ENCODE measurements at regions not wholly inside any gene's neighbourhood (a gene's known extent, or its start where the extent isn't known, plus 50 kb on each side); places are given as distances from the start of the nearest gene placed in this dataset.
A peak's percentile ranks its signal among the peaks of the same experiment; 100 is the strongest.
"Not testable (repeated sequence)": the region's sequence is repeated elsewhere in the genome, so short reads cannot be mapped to it uniquely, and the experiment has no call there.

- DNase-seq; H3K27me3 ChIP-seq (ENCODE audit: control insufficient read depth, insufficient read depth, low read length); H3K36me3 ChIP-seq (replicated peaks; ENCODE audit: control insufficient read depth, insufficient read depth, low read length); H3K4me3 ChIP-seq (ENCODE audit: insufficient read depth, low read depth, low read length): not testable (repeated sequence)
Observed at GRCh38 chr15:22616976-22617375, 158.3 kb downstream of the GOLGA6L22 start.

DNA sequence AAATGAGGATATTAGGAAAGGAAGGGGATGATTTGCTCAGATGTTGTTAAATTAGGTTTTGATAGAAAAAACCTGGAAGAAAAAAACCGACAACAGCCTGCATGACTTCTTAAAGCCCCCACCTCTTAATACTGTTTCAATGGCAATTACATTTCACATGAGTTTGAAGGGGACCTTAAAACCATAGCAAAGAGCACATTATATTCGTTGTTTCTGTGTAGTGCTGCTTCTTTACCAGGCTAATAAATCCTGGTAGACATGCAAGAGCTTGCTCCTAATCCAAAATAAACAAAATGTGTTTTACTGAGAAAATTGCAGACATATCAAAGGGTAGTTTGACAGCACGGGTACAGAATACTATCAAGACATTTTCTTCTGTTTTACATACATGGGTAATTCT lies 154.7 kb upstream of the NIPA1 start:
- not testable (repeated sequence) for DNase-seq; H3K4me3 ChIP-seq (ENCODE audit: insufficient read depth, low read depth, low read length); H3K27me3 ChIP-seq (ENCODE audit: control insufficient read depth, insufficient read depth, low read length); H3K36me3 ChIP-seq (replicated peaks; ENCODE audit: control insufficient read depth, insufficient read depth, low read length)

- H3K36me3 ChIP-seq (replicated peaks; ENCODE audit: control insufficient read depth, insufficient read depth, low read length); H3K4me3 ChIP-seq (ENCODE audit: insufficient read depth, low read depth, low read length); H3K27me3 ChIP-seq (ENCODE audit: control insufficient read depth, insufficient read depth, low read length); DNase-seq: not testable (repeated sequence)
Observed at GRCh38 chr15:22639983-22640382, 146.5 kb upstream of the NIPA1 start.

- H3K4me3 ChIP-seq (ENCODE audit: insufficient read depth, low read depth, low read length); H3K36me3 ChIP-seq (replicated peaks; ENCODE audit: control insufficient read depth, insufficient read depth, low read length); H3K27me3 ChIP-seq (ENCODE audit: control insufficient read depth, insufficient read depth, low read length); DNase-seq: not testable (repeated sequence)
Observed at GRCh38 chr15:22649458-22649857, 137.0 kb upstream of the NIPA1 start.

DNA sequence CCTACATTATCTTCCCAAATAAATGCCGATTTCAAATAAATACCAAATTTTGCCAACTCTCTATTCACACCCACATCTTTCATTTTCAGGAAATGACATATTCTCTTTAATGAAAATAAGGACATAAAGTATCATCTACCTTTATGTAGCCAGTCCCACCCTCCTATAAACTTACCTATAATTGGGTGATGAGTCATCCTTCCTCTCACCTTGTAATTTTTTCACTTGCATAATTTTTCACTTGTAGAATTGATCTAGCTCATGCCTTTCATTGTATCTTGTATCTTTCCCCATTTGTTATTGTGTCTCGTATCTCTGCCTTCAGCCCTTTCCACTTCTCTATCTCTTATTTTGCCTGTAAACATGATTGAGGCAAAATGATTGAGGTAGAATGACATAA lies 135.3 kb upstream of the NIPA1 start:
- H3K4me3 ChIP-seq (ENCODE audit: insufficient read depth, low read depth, low read length); H3K36me3 ChIP-seq (replicated peaks; ENCODE audit: control insufficient read depth, insufficient read depth, low read length); DNase-seq; H3K27me3 ChIP-seq (ENCODE audit: control insufficient read depth, insufficient read depth, low read length): not testable (repeated sequence)

GRCh38 chr15:22664294-22665058 lies 122.0 kb upstream of the NIPA1 start:
- H3K36me3 ChIP-seq (replicated peaks; ENCODE audit: control insufficient read depth, insufficient read depth, low read length); H3K27me3 ChIP-seq (ENCODE audit: control insufficient read depth, insufficient read depth, low read length): not testable (repeated sequence)
- H3K4me3 ChIP-seq (ENCODE audit: insufficient read depth, low read depth, low read length): peak overlapping the region; percentile 31
- peak; percentile 11 for DNase-seq

DNA sequence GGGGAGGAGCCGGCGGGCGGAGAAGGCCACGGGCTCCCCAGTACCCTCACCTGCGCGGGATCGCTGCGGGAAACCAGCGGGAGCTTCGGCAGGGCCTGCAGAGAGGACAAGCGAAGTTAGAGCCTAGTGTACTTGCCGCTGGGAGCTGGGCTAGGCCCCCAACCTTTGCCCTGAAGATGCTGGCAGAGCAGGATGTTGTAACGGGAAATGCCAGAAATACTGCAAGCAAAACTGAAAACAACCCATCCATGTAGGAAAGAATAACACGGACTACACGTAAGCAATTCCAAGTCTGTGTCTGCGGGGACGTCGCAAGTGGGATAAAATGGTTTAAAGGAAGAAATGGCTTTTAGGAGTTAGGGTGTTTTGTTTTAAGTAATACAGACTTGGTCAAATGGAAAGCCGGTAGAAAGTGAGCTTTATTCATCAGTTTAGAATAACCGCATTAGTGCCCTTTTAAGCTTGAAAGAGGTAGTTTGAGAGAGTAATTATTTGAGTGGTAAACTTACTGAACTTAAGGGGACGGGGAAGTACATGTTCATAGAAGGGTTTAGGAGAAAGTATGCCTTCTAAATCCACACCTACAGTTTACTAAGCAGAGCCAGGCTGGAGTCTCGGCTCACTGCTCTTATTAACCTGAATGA lies 121.3 kb upstream of the NIPA1 start:
- DNase-seq; H3K27me3 ChIP-seq (ENCODE audit: control insufficient read depth, insufficient read depth, low read length); H3K36me3 ChIP-seq (replicated peaks; ENCODE audit: control insufficient read depth, insufficient read depth, low read length): not testable (repeated sequence)
- H3K4me3 ChIP-seq (ENCODE audit: insufficient read depth, low read depth, low read length): peak overlapping the region; percentile 31

- not testable (repeated sequence) for H3K36me3 ChIP-seq (replicated peaks; ENCODE audit: control insufficient read depth, insufficient read depth, low read length); H3K27me3 ChIP-seq (ENCODE audit: control insufficient read depth, insufficient read depth, low read length); H3K4me3 ChIP-seq (ENCODE audit: insufficient read depth, low read depth, low read length); DNase-seq
Observed at GRCh38 chr15:22665711-22666110, 120.7 kb upstream of the NIPA1 start.

- not testable (repeated sequence) for DNase-seq; H3K36me3 ChIP-seq (replicated peaks; ENCODE audit: control insufficient read depth, insufficient read depth, low read length); H3K27me3 ChIP-seq (ENCODE audit: control insufficient read depth, insufficient read depth, low read length); H3K4me3 ChIP-seq (ENCODE audit: insufficient read depth, low read depth, low read length)
Observed at GRCh38 chr15:22684786-22685185, 101.7 kb upstream of the NIPA1 start.

DNA sequence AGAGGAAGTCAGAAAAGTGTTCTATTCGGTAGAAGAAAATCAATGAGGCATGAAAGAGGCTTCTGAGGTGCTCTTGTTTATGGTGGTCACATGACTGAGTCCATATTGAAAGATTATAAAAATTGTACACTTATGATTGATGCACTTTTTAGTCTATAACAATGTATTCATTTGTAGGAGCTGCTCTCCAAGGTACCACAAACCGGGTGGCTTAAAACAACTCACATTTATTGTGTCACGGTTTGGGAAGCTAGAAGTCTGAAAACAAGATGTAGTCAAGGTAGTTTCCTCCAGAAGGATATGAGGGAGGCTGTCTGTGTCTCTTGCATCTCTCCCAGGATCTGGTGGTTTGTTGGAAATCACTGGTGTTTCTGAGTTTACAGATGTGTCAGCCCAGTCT lies 86.6 kb upstream of the NIPA1 start:
- H3K27me3 ChIP-seq (ENCODE audit: control insufficient read depth, insufficient read depth, low read length); DNase-seq; H3K36me3 ChIP-seq (replicated peaks; ENCODE audit: control insufficient read depth, insufficient read depth, low read length); H3K4me3 ChIP-seq (ENCODE audit: insufficient read depth, low read depth, low read length): not testable (repeated sequence)

GRCh38 chr15:22710831-22711341 lies 75.6 kb upstream of the NIPA1 start:
- not testable (repeated sequence) for H3K4me3 ChIP-seq (ENCODE audit: insufficient read depth, low read depth, low read length); H3K36me3 ChIP-seq (replicated peaks; ENCODE audit: control insufficient read depth, insufficient read depth, low read length); DNase-seq; H3K27me3 ChIP-seq (ENCODE audit: control insufficient read depth, insufficient read depth, low read length)

GRCh38 chr15:22713933-22714332 lies 72.5 kb upstream of the NIPA1 start:
- H3K4me3 ChIP-seq (ENCODE audit: insufficient read depth, low read depth, low read length): not testable (repeated sequence)

GRCh38 chr15:22714358-22715132 lies 71.9 kb upstream of the NIPA1 start:
- peak; percentile 8 for DNase-seq
- H3K36me3 ChIP-seq (replicated peaks; ENCODE audit: control insufficient read depth, insufficient read depth, low read length); H3K27me3 ChIP-seq (ENCODE audit: control insufficient read depth, insufficient read depth, low read length): not testable (repeated sequence)
- peak overlapping the region; percentile 20 for H3K4me3 ChIP-seq (ENCODE audit: insufficient read depth, low read depth, low read length)

More at GRCh38 chr15:22713933-22714332, 72.5 kb upstream of the NIPA1 start:
- not testable (repeated sequence) for H3K27me3 ChIP-seq (ENCODE audit: control insufficient read depth, insufficient read depth, low read length); DNase-seq; H3K36me3 ChIP-seq (replicated peaks; ENCODE audit: control insufficient read depth, insufficient read depth, low read length)

- not testable (repeated sequence) for H3K27me3 ChIP-seq (ENCODE audit: control insufficient read depth, insufficient read depth, low read length); H3K4me3 ChIP-seq (ENCODE audit: insufficient read depth, low read depth, low read length); H3K36me3 ChIP-seq (replicated peaks; ENCODE audit: control insufficient read depth, insufficient read depth, low read length); DNase-seq
Observed at GRCh38 chr15:22715133-22715845, 71.2 kb upstream of the NIPA1 start.

Data from H7 (cell line).